ENCODE measurements at regions not wholly inside any gene's neighbourhood (a gene's known extent, or its start where the extent isn't known, plus 50 kb on each side); places are given as distances from the start of the nearest gene placed in this dataset.

- no peak for TF ChIP-seq CTCF (conservative IDR thresholded peaks at IDR 0.05; ENCODE audit: low read depth, low read length)
- TF ChIP-seq EZH2 (IDR thresholded peaks at IDR 0.05; ENCODE audit: borderline replicate concordance, low read depth, low read length, poor library complexity, severe bottlenecking): no peak
Measured at GRCh38 chr13:59360108-59360507, 803.6 kb downstream of the DIAPH3 start.

All from A673 (cell line).